Activated CD8-positive, alpha-beta T cell treated with anti-CD3 and anti-CD28 coated beads for 36 hours (primary cell): ENCODE measurements at regions not wholly inside any gene's neighbourhood (a gene's known extent, or its start where the extent isn't known, plus 50 kb on each side); places are given as distances from the start of the nearest gene placed in this dataset.

Experiments
- ATAC-seq: fragments of 200-7000 bp; cut with Tn5 transposase; one replicate; pipeline ENCODE4 v1.10.0; 2021; ENCODE audit warnings: mild to moderate bottlenecking, moderate library complexity
- CTCF ChIA-PET: fragments of 350-600 bp; sonication (Branson Sonifier 250); formaldehyde crosslinking; loops from one replicate; lab custom pipeline; 2021; ENCODE audit warnings: antibody characterized with exemption; lab: Charles Lee
- POLR2A ChIA-PET: fragments of 350-600 bp; sonication (Branson Sonifier 250); formaldehyde crosslinking; loops from one replicate; lab custom pipeline; 2021; ENCODE audit warnings: antibody characterized with exemption; lab: Charles Lee
- DNase-seq: peaks from one replicate; pipeline ENCODE4 v3.0.0-alpha.2; 2020
- H3K27ac Mint-ChIP-seq: one replicate; pipeline ENCODE4 v1.8.0; 2021; ENCODE audit warnings: mild to moderate bottlenecking, mixed read lengths
- H3K27me3 Mint-ChIP-seq: one replicate; pipeline ENCODE4 v1.8.0; 2021; ENCODE audit warnings: mixed read lengths
- H3K36me3 Mint-ChIP-seq: one replicate; pipeline ENCODE4 v1.8.0; 2021; ENCODE audit warnings: low read depth, mixed read lengths
- H3K4me1 Mint-ChIP-seq: one replicate; pipeline ENCODE4 v1.8.0; 2021; ENCODE audit warnings: low read depth, mixed read lengths
- H3K4me3 Mint-ChIP-seq: one replicate; pipeline ENCODE4 v1.8.0; 2021; ENCODE audit warnings: mild to moderate bottlenecking, moderate library complexity, mixed read lengths
- H3K9me3 Mint-ChIP-seq: one replicate; pipeline ENCODE4 v1.8.0; 2021; ENCODE audit warnings: mixed read lengths
- intact Hi-C: fragments of 100-400 bp; cut with micrococcal nuclease; formaldehyde crosslinking; loops from one replicate; pipeline ENCODE4 v1.10.0; 2022
- TF ChIP-seq, protein P1 (sequence below): fragments of 200-600 bp; IDR thresholded peaks from one replicate; pipeline ENCODE4 v1.8.0; 2022; ENCODE audit warnings: antibody characterized with exemption, mild to moderate bottlenecking

DNA sequence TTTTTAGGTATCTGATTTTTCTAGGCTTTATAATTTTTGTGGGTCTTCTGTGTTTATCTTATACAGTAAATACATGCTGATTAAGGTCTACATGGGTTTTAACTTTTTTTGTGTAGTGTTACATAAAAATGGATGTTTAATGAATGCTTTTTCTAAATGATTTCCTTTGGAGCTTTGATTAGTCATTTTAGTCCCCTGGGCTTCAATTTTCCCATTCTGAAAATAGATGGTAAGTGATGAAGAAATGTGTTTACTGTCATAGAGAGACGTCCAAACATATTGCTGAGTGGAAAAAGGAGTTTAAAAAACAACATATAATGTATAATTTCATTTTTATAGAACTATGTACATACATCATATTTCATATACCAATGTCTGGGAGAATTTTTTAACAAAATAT lies 140.9 kb upstream of the HMCN1 start:
- no peak overlapping the region for H3K27ac Mint-ChIP-seq
- DNase-seq (no peak), ATAC-seq (no peak)
- no peaks in the 10 kb centered on the region for H3K36me3 Mint-ChIP-seq
- ChIA-PET CTCF (interaction anchor here (0.6 to 1.9 kb wide), 5 partner anchors 9 to 287 kb away, joined by 3 to 7 read pairs (median 3); no protein-coding TSS in a partner anchor), POLR2A (no interaction called here)
- TF ChIP-seq, protein P1, sequence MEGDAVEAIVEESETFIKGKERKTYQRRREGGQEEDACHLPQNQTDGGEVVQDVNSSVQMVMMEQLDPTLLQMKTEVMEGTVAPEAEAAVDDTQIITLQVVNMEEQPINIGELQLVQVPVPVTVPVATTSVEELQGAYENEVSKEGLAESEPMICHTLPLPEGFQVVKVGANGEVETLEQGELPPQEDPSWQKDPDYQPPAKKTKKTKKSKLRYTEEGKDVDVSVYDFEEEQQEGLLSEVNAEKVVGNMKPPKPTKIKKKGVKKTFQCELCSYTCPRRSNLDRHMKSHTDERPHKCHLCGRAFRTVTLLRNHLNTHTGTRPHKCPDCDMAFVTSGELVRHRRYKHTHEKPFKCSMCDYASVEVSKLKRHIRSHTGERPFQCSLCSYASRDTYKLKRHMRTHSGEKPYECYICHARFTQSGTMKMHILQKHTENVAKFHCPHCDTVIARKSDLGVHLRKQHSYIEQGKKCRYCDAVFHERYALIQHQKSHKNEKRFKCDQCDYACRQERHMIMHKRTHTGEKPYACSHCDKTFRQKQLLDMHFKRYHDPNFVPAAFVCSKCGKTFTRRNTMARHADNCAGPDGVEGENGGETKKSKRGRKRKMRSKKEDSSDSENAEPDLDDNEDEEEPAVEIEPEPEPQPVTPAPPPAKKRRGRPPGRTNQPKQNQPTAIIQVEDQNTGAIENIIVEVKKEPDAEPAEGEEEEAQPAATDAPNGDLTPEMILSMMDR: no peak
- intact Hi-C loops: no loop called here
- H3K4me3 Mint-ChIP-seq: no peak overlapping the region
- no peaks in the 10 kb centered on the region for H3K27me3 Mint-ChIP-seq
- H3K4me1 Mint-ChIP-seq: peaks cover 14% of the 10 kb centered on the region
- H3K9me3 Mint-ChIP-seq: no peaks in the 10 kb centered on the region

DNA sequence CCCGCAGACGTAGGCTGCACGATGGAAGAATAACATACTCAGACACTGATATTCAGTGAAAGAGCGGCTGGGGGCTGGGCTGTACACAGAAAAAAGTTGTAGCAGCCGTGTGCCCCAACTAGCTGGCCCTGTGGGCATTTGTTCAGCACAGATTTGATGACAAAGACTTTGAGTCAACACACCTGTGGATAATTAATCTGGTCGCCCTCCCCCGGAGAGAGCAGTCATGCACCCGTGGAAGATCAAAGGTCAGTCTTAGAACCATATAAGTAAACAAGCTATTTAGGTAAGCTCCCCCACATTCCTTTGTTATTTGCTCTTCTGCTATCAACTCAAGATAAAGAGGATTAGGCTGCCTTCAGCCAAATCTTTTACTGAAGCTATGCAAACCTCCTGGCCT lies 148.4 kb upstream of the HMCN1 start:
- no peaks in the 10 kb centered on the region for H3K27me3 Mint-ChIP-seq
- DNase-seq: no peak
- intact Hi-C loops: no loop called here
- no peak for ATAC-seq
- ChIA-PET POLR2A (interaction anchor here (1.2 kb wide), 1 partner anchor 269 kb away, joined by 4 read pairs; the partner anchor contains the start of gene IVNS1ABP), CTCF (interaction anchor here (2.0 kb wide), 1 partner anchor 10 kb away, joined by 13 read pairs; no protein-coding TSS in a partner anchor)
- H3K9me3 Mint-ChIP-seq: peaks cover 10% of the 10 kb centered on the region
- no peaks in the 10 kb centered on the region for H3K36me3 Mint-ChIP-seq
- TF ChIP-seq, protein P1: no peak
- H3K27ac Mint-ChIP-seq: no peak overlapping the region
- H3K4me3 Mint-ChIP-seq: no peak overlapping the region
- no peaks in the 10 kb centered on the region for H3K4me1 Mint-ChIP-seq

DNA sequence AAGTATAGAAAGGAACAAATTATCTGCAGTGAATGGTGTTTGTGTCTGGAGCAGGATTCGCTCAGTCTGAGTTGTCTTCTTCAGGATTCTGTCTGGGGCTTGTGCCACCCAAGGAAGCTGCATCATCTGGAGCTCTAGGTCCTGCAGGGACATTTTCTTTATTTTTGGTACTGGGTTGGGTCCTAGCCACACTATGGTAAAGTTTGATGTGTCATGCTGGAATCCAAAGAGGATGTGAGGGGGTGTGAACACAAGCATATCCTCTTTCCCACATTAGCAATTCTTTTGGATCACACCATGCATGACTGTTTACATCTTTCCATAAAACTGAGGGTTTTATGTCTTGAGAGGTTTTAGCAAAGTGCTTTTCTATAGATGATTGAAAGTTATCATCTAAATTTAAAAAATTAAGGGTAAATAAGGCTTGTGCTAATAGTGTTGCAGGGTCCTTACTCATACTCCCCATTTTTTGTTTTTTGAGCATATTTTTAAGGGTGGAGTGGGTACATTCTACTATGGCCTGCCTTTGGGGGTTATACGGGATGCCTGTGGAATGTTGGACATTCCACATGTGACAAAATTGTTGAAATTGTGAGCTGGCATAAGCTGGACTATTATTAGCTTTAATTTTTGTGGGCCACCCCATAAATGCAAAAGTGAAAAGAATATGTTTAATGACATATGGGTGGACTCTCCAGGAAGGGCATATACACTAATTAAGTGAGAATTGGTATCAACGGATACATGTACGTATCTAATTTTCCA lies 152.0 kb upstream of the HMCN1 start:
- no peak for DNase-seq
- POLR2A ChIA-PET: interaction anchor here (1.5 kb wide), 1 partner anchor 13 kb away, joined by 3 read pairs; no protein-coding TSS in a partner anchor
- peaks cover 4% of the 10 kb centered on the region for H3K36me3 Mint-ChIP-seq

DNA sequence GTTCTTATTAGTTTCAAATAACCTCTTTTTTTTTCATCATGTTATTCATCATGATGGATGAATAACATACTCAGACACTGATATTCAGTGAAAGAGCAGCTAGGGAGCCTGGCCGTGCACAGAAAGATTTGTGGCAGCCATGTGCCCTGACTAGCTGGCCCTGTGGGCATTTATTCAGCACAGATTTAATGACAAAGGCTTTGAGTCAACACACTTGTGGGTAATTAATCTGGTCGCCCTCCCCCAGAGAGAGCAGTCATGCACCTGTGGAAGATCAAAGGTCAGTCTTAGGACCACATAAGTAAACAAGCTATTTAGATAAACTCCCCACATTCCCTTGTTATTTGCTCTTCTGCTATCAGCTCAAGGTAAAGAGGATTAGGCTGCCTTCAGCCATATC lies 153.2 kb upstream of the HMCN1 start:
- H3K27me3 Mint-ChIP-seq: no peaks in the 10 kb centered on the region
- H3K36me3 Mint-ChIP-seq: peaks cover 4% of the 10 kb centered on the region
- ChIA-PET CTCF (interaction anchor here (1.7 to 2.3 kb wide), 3 partner anchors 11 to 34 kb away, joined by 4 to 8 read pairs (median 7); no protein-coding TSS in a partner anchor), POLR2A (no interaction called here)
- H3K27ac Mint-ChIP-seq: no peak overlapping the region
- H3K9me3 Mint-ChIP-seq: peaks cover 33% of the 10 kb centered on the region
- no peak for DNase-seq
- intact Hi-C loops: no loop called here
- TF ChIP-seq, protein P1: no peak
- no peak for ATAC-seq
- no peak overlapping the region for H3K4me3 Mint-ChIP-seq
- no peaks in the 10 kb centered on the region for H3K4me1 Mint-ChIP-seq

More for the DNA sequence above, 152.0 kb upstream of the HMCN1 start:
- Mint-ChIP-seq H3K4me3 (no peak overlapping the region), H3K9me3 (peaks cover 33% of the 10 kb centered on the region), H3K27ac (no peak overlapping the region), H3K27me3 (no peaks in the 10 kb centered on the region), H3K4me1 (no peaks in the 10 kb centered on the region)
- intact Hi-C loops: no loop called here
- ATAC-seq: no peak
- TF ChIP-seq, protein P1: no peak
- CTCF ChIA-PET: interaction anchor here (1.0 to 2.3 kb wide), 5 partner anchors 12 to 757 kb away, joined by 3 to 8 read pairs (median 4); no protein-coding TSS in a partner anchor

DNA sequence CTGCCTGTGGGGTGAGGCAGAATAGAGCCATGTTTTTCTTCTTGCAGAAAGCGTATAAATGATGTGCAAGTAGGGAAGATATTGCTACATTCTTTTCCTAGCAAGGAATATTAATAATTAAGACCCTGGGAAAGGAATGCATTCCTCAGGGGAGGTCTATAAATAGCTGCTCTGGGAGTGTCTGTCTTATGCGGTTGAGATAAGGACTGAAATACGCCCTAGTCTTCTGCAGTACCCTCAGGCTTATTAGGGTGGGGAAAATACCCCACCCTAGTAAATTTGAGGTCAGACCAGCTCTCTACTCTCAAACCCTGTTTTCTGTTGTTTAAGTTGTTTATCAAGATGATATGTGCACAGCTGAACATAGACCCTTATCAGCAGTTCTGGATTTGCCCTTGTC lies 155.9 kb upstream of the HMCN1 start:
- ATAC-seq: no peak
- Mint-ChIP-seq H3K36me3 (peaks cover 4% of the 10 kb centered on the region), H3K4me3 (no peak overlapping the region), H3K27me3 (no peaks in the 10 kb centered on the region), H3K4me1 (no peaks in the 10 kb centered on the region), H3K27ac (no peak overlapping the region), H3K9me3 (peaks cover 29% of the 10 kb centered on the region)
- intact Hi-C loops: no loop called here
- TF ChIP-seq, protein P1: no peak
- CTCF ChIA-PET: no interaction called here
- POLR2A ChIA-PET: no interaction called here
- DNase-seq: no peak
